Small intestine (tissue), 7 donors: ENCODE measurements at regions not wholly inside any gene's neighbourhood (a gene's known extent, or its start where the extent isn't known, plus 50 kb on each side); places are given as distances from the start of the nearest gene placed in this dataset.

Experiments
- DNase-seq, 2 donors: peaks; one replicate each; pipeline versions ENCODE4 v3.0.0 to v3.0.0-alpha.2; 2013
- FAIRE-seq: peaks from 2 replicates; lab custom pipeline; 2012; peaks lifted over from hg19 to GRCh38; lab: Jason Lieb, UNC
- H3K27ac ChIP-seq, 3 donors: one replicate each; pipeline ENCODE4 v1.5.1; 2013; ENCODE audit warnings: low read length in 2 of 3, mild to moderate bottlenecking in 2 of 3, control low read depth in 1 of 3, inconsistent platforms in 1 of 3, low read depth in 1 of 3, moderate library complexity in 1 of 3
- H3K27me3 ChIP-seq, 3 donors: one replicate each; pipeline ENCODE4 v1.6.1; 2013; ENCODE audit warnings: low read length in 3 of 3, inconsistent platforms in 1 of 3; ENCODE audit not compliant: control insufficient read depth in 3 of 3, insufficient read depth in 3 of 3
- H3K36me3 ChIP-seq, 3 donors: one replicate each; pipeline ENCODE4 v1.6.1; 2013; ENCODE audit warnings: low read length in 3 of 3, inconsistent platforms in 1 of 3, low read depth in 1 of 3, mild to moderate bottlenecking in 1 of 3, moderate library complexity in 1 of 3; ENCODE audit not compliant: control insufficient read depth in 3 of 3, insufficient read depth in 2 of 3
- H3K4me1 ChIP-seq, 3 donors: one replicate each; pipeline ENCODE4 v1.6.1; 2013; ENCODE audit warnings: low read length in 2 of 3, inconsistent platforms in 1 of 3, low read depth in 1 of 3, mild to moderate bottlenecking in 1 of 3, moderate library complexity in 1 of 3; ENCODE audit not compliant: control insufficient read depth in 3 of 3, insufficient read depth in 2 of 3
- H3K4me3 ChIP-seq, 3 donors: one replicate each; pipeline ENCODE4 v1.5.1; 2013; ENCODE audit warnings: low read length in 3 of 3, control low read depth in 1 of 3, inconsistent platforms in 1 of 3, low read depth in 1 of 3, mild to moderate bottlenecking in 1 of 3, moderate library complexity in 1 of 3
- H3K9me3 ChIP-seq, 2 donors: one replicate each; pipeline ENCODE4 v1.6.1; 2013; ENCODE audit warnings: low read depth in 1 of 2, low read length in 1 of 2; ENCODE audit not compliant: control insufficient read depth in 2 of 2, insufficient read depth in 1 of 2
- WGBS, 3 donors: extraction: QIAGEN DNeasy Blood & Tissue Kit; methylation state at CpG; one replicate each; pipeline ENCODE4 v1.1.7; 2013; 5-methylcytosine and 5-hydroxymethylcytosine counted together
- donor health status: healthy with polysubstance abuse.
- donor health status: control.
- donor health status: control.
- donor health status: Bipolar disorder and iron deficiency.
- donor health status: healthy.

DNA sequence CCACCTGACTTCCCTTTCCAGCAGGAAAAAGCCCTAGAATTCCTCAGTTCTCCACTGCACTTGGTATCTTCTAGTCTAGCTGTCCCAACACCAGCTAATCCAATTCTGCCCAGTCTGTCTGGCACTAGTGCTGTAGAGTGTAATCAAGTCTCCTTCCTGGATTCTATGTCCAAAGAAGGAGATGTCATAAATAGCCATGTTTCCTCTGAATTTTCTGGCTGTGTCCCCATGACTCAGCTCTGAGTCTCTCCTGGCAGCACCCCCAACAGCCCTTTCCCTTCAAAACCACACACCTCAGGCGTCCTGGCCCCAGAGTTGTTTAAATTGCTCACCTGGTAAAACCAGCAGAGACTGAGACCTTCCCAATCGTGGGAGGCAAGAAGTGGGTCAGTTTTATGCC is 197.2 kb downstream of the GRXCR1 start:
- H3K4me1 ChIP-seq: no peaks in the 10 kb centered on the region
- no peak overlapping the region for H3K4me3 ChIP-seq
- H3K36me3 ChIP-seq: no peaks in the 10 kb centered on the region
- DNase-seq (no peak), FAIRE-seq (no peak)
- WGBS, 3 donors: 43 to 48% (median 45%) methylated on average over 2 of the region's 2 CpGs
- H3K27me3 ChIP-seq: no peaks in the 10 kb centered on the region
- peaks cover 0 to 3% of the 10 kb centered on the region in 2 donors for H3K9me3 ChIP-seq
- H3K27ac ChIP-seq: no peak overlapping the region

DNA sequence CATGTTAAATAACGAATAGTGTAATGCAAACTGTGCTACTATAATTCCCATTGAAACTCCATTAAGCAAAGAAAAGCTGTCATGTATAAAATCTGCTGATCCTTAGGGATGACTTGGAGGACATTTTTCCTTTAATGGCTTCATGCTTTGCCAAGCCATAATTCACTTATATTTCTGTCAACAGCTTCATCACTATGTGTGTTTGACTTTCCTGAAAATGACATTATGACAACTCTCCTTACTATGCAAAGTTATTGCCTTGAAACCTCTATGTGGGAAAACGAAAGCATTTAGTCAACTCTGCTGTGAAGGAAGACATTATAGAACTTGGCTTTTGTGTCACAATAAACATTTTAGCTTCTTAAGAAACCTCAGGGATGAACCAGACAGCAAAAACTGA is 210.5 kb downstream of the GRXCR1 start:
- FAIRE-seq (no peak), DNase-seq (no peak)
- Histone ChIP-seq H3K4me1 (no peaks in the 10 kb centered on the region), H3K9me3 (no peaks in the 10 kb centered on the region), H3K27me3 (no peaks in the 10 kb centered on the region), H3K36me3 (no peaks in the 10 kb centered on the region), H3K27ac (no peak overlapping the region), H3K4me3 (no peak overlapping the region)
- WGBS, 3 donors: 66 to 80% (median 74%) methylated on average over 2 of the region's 2 CpGs

DNA sequence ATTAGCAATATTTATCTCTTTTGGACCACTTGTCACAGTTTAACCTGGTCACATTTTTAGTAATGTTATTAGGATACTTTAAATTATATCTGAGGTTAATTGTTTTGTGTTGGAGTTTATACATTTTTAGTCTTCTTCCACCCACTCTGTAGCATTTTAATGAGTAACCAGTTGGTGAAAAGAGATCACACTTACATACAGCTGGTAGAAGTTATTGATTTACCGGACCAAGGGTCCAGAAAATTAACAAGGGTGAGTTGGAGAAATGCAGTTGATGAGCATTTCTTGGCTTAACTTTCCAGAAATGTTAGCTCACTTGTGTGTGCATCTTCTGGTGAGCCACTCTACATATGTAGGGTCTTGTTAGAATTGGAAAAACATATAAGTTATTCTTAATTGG is 219.6 kb downstream of the GRXCR1 start:
- Histone ChIP-seq H3K36me3 (no peaks in the 10 kb centered on the region), H3K4me3 (no peak overlapping the region), H3K27me3 (no peaks in the 10 kb centered on the region), H3K9me3 (peaks cover 0 to 2% of the 10 kb centered on the region in 2 donors), H3K27ac (no peak overlapping the region), H3K4me1 (no peaks in the 10 kb centered on the region)
- FAIRE-seq (no peak), DNase-seq (no peak)
- 38 to 73% (median 58%) methylated on average over 1 of the region's 1 CpG for WGBS, 3 donors

DNA sequence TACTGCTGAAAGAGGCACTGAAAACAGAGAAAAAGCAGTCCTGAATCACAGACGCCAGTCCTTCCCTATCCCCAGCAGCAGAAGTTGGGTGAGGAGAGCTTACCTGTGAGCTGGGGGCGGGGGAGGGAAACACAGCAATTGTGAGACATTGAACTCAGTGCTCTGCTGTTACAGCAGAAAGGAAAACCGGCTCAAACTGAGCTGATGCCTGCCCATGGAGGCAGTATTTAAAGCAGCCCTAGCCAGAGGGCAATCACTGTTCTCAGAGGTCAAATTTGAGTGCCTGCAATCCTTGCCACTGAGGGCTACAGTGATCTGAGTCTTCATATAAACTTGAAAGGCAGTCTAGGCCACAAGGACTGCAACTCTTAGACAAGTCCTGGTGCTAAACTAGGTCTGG is 220.7 kb downstream of the GRXCR1 start:
- FAIRE-seq (no peak), DNase-seq (no peak)
- WGBS, 3 donors: 32 to 52% (median 35%) methylated on average over 3 of the region's 3 CpGs
- Histone ChIP-seq H3K4me3 (no peak overlapping the region), H3K36me3 (no peaks in the 10 kb centered on the region), H3K27me3 (no peaks in the 10 kb centered on the region), H3K27ac (no peak overlapping the region), H3K4me1 (no peaks in the 10 kb centered on the region), H3K9me3 (peaks cover 0 to 2% of the 10 kb centered on the region in 2 donors)

GRCh38 chr4:43126595-43126994 is 234.1 kb downstream of the GRXCR1 start:
- Histone ChIP-seq H3K27me3 (no peaks in the 10 kb centered on the region), H3K27ac (no peak overlapping the region), H3K9me3 (no peaks in the 10 kb centered on the region), H3K4me1 (no peaks in the 10 kb centered on the region), H3K4me3 (no peak overlapping the region), H3K36me3 (no peaks in the 10 kb centered on the region)
- no peak for DNase-seq
- no peak for FAIRE-seq

DNA sequence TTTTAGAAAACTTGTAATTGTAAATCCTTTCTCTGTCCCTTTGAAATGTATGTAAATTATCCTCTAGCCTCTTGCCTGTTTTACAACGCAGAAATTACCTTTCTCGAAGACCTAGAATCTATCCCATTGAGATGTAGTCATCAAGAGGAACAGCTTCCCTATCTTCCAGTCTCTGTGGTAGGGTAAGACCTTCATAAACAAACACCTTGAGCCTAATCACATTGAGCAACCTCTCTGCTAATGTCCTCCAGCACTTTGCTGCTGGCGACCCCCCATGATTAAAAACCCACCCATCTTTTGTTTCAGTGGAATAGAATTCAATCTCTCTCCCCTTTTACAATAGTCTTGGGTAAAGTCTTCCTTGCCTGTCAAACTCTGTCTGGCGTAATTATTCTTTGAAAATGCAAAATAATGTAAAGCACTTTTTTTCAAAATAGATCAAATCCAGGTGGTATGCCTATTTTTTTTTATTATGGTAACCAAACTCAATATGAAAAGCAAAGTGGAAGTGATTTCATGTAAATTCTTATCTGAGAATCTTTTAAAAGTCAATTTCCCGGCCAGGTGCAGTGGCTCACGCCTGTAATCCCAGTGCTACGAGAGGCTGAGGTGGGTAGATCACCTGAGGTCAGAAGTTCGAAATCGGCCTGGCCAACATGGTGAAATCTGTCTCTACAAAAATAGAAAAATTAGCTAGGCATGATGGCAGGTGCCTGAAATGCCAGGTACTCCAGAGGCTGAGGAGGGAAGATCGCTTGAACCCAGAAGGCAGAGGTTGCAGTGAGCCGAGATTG is 237.9 kb downstream of the GRXCR1 start:
- DNase-seq: no peak

DNA sequence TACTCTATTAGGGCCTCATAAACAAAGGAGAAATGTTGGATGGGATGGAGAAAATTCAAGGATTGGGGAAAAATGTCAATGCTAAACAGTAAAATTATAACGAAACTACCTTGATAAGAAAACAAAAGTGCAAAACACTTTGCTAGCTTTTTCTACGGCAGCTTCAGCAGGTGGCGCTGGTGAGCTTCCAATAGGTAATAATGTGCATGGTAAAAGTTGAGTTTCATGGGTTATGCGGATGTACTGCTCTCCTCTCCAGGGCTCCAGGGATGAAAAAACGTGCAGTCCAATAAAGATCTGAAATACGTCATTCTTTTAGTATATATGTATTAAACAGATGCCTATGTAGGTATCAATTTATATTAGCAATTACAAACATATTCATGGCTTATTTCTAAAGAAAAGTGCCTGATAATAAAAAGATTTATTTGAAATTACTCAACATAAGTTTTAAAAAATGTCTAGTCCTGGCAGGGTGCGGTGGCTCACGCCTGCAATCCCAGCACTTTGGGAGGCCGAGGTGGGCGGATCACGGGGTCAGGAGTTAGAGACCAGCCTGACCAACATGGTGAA is 239.6 kb downstream of the GRXCR1 start:
- Histone ChIP-seq H3K27me3 (no peaks in the 10 kb centered on the region), H3K36me3 (no peaks in the 10 kb centered on the region), H3K27ac (no peak overlapping the region), H3K4me1 (no peaks in the 10 kb centered on the region), H3K4me3 (no peak overlapping the region), H3K9me3 (no peaks in the 10 kb centered on the region)
- FAIRE-seq: no peak
- WGBS, 3 donors: 41 to 44% (median 43%) methylated on average over 11 of the region's 11 CpGs
- peak; percentile 20 to 51 for DNase-seq

More for the DNA sequence above, 237.9 kb downstream of the GRXCR1 start:
- no peaks in the 10 kb centered on the region for H3K36me3 ChIP-seq
- H3K9me3 ChIP-seq: no peaks in the 10 kb centered on the region
- H3K4me3 ChIP-seq: no peak overlapping the region
- no peaks in the 10 kb centered on the region for H3K27me3 ChIP-seq
- no peaks in the 10 kb centered on the region for H3K4me1 ChIP-seq
- WGBS, 3 donors: 69 to 74% (median 73%) methylated on average over 11 of the region's 11 CpGs
- no peak overlapping the region for H3K27ac ChIP-seq
- FAIRE-seq: no peak

DNA sequence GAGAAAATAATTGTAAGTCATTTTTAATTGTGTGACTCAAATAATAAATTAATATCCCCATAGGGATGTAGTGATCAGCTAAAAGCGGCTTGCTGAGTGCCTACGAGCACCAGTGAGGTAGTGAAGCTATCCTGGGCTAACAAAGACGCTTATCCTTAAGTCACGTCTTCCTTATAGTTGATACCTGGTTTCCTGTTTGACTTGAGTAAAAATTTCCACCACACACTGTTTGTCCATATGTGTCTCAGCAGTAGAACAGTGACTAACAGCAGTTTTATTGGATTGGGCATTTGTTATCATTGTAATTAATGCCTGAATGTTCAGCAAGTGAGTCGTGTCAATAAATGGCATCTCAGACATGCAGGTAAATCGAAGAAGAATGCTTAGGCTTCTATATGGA is 241.1 kb downstream of the GRXCR1 start:
- Histone ChIP-seq H3K36me3 (no peaks in the 10 kb centered on the region), H3K4me3 (no peak overlapping the region), H3K9me3 (no peaks in the 10 kb centered on the region), H3K27me3 (no peaks in the 10 kb centered on the region), H3K4me1 (no peaks in the 10 kb centered on the region), H3K27ac (no peak overlapping the region)
- FAIRE-seq: no peak
- DNase-seq: no peak
- WGBS, 3 donors: 43 to 70% (median 62%) methylated on average over 6 of the region's 6 CpGs
